HEK293 (cell line): ENCODE measurements at regions not wholly inside any gene's neighbourhood (a gene's known extent, or its start where the extent isn't known, plus 50 kb on each side); places are given as distances from the start of the nearest gene placed in this dataset.

ENCODE experiments used
- GLI2 ChIP-seq: fragments of 450-650 bp; formaldehyde crosslinking; IDR thresholded peaks from 2 replicates; pipeline ENCODE4; 2017; ENCODE audit warnings: missing biosample characterization, missing genetic modification characterization, low read depth, borderline replicate concordance
- MYNN ChIP-seq: fragments of 450-650 bp; formaldehyde crosslinking; IDR thresholded peaks from 2 replicates; pipeline ENCODE4 v1.5.1; 2016; ENCODE audit warnings: missing biosample characterization, missing genetic modification characterization, borderline replicate concordance
- TRIM28 ChIP-seq: IDR thresholded peaks from 2 replicates; pipeline ENCODE4 v1.6.1; 2011; ENCODE audit warnings: low read length, control low read depth, borderline replicate concordance
- ZNF239 ChIP-seq: fragments of 450-650 bp; formaldehyde crosslinking; IDR thresholded peaks from 2 replicates; pipeline ENCODE4 v1.5.1; 2016; ENCODE audit warnings: missing biosample characterization, missing genetic modification characterization
- ZNF404 ChIP-seq: fragments of 450-650 bp; formaldehyde crosslinking; IDR thresholded peaks from 2 replicates; pipeline ENCODE4 v1.5.1; 2017; ENCODE audit warnings: missing biosample characterization, missing genetic modification characterization
- TF ChIP-seq, protein P1 (sequence below): fragments of 450-650 bp; formaldehyde crosslinking; IDR thresholded peaks from 2 replicates; pipeline ENCODE4 v1.5.1; 2016; ENCODE audit warnings: missing biosample characterization, missing genetic modification characterization

GRCh38 chr2:6759689-6760088 is 106.0 kb downstream of the CMPK2 start:
- TF ChIP-seq MYNN (tag by site-specific recombination) (no peak), TRIM28 (no peak), ZNF404 (tag by site-specific recombination) (no peak), ZNF239 (tag by site-specific recombination) (no peak), GLI2 (tag by site-specific recombination) (no peak)
- TF ChIP-seq, protein P1, sequence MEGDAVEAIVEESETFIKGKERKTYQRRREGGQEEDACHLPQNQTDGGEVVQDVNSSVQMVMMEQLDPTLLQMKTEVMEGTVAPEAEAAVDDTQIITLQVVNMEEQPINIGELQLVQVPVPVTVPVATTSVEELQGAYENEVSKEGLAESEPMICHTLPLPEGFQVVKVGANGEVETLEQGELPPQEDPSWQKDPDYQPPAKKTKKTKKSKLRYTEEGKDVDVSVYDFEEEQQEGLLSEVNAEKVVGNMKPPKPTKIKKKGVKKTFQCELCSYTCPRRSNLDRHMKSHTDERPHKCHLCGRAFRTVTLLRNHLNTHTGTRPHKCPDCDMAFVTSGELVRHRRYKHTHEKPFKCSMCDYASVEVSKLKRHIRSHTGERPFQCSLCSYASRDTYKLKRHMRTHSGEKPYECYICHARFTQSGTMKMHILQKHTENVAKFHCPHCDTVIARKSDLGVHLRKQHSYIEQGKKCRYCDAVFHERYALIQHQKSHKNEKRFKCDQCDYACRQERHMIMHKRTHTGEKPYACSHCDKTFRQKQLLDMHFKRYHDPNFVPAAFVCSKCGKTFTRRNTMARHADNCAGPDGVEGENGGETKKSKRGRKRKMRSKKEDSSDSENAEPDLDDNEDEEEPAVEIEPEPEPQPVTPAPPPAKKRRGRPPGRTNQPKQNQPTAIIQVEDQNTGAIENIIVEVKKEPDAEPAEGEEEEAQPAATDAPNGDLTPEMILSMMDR (tag by site-specific recombination), result no peak
